ENCODE measurements at regions not wholly inside any gene's neighbourhood (a gene's known extent, or its start where the extent isn't known, plus 50 kb on each side); places are given as distances from the start of the nearest gene placed in this dataset.

- Histone ChIP-seq H3K27me3 (replicated peaks; ENCODE audit: insufficient read depth) (no peaks in the 10 kb centered on the region), H3K36me3 (no peaks in the 10 kb centered on the region), H3K4me3 (no peak overlapping the region), H3K27ac (no peak overlapping the region), H3K9me3 (no peaks in the 10 kb centered on the region), H3K4me1 (replicated peaks) (no peaks in the 10 kb centered on the region)
- intact Hi-C loops (cut with DNase I), result no loop called here
- TF ChIP-seq POLR2AphosphoS5 (IDR thresholded peaks at IDR 0.05), result no peak
- no peak for DNase-seq (ENCODE audit: low spot score)
- 93% methylated on average over 3 of the region's 3 CpGs for WGBS
These were observed 639.6 kb downstream of the SMARCA1 start for GRCh38 chrX:128883650-128884049.

- H3K4me3 ChIP-seq, result no peak overlapping the region
- H3K4me1 ChIP-seq (replicated peaks), result no peaks in the 10 kb centered on the region
- intact Hi-C loops (cut with DNase I), result no loop called here
- H3K27ac ChIP-seq, result no peak overlapping the region
- H3K36me3 ChIP-seq, result no peaks in the 10 kb centered on the region
- H3K9me3 ChIP-seq, result no peaks in the 10 kb centered on the region
- DNase-seq (ENCODE audit: low spot score), result no peak
- no peaks in the 10 kb centered on the region for H3K27me3 ChIP-seq (replicated peaks; ENCODE audit: insufficient read depth)
- TF ChIP-seq CTCF (IDR thresholded peaks at IDR 0.05), result no peak
- TF ChIP-seq POLR2A (IDR thresholded peaks at IDR 0.05), result no peak
- TF ChIP-seq POLR2AphosphoS5 (IDR thresholded peaks at IDR 0.05), result no peak
These were observed 652.9 kb downstream of the SMARCA1 start for GRCh38 chrX:128870361-128870760.

- WGBS, result 87% methylated on average over 2 of the region's 2 CpGs
- Histone ChIP-seq H3K36me3 (no peaks in the 10 kb centered on the region), H3K4me3 (no peak overlapping the region), H3K27ac (no peak overlapping the region), H3K9me3 (no peaks in the 10 kb centered on the region), H3K4me1 (replicated peaks) (no peaks in the 10 kb centered on the region), H3K27me3 (replicated peaks; ENCODE audit: insufficient read depth) (no peaks in the 10 kb centered on the region)
- DNase-seq (ENCODE audit: low spot score), result no peak
- intact Hi-C loops (cut with DNase I), result no loop called here
- TF ChIP-seq POLR2A (IDR thresholded peaks at IDR 0.05) (no peak), POLR2AphosphoS5 (IDR thresholded peaks at IDR 0.05) (no peak), CTCF (IDR thresholded peaks at IDR 0.05) (no peak)
These were observed 660.7 kb downstream of the SMARCA1 start for GRCh38 chrX:128862557-128862956.

- Histone ChIP-seq H3K4me1 (replicated peaks) (no peaks in the 10 kb centered on the region), H3K9me3 (no peaks in the 10 kb centered on the region), H3K27ac (no peak overlapping the region), H3K4me3 (no peak overlapping the region), H3K36me3 (no peaks in the 10 kb centered on the region), H3K27me3 (replicated peaks; ENCODE audit: insufficient read depth) (no peaks in the 10 kb centered on the region)
- TF ChIP-seq POLR2AphosphoS5 (IDR thresholded peaks at IDR 0.05) (no peak), POLR2A (IDR thresholded peaks at IDR 0.05) (no peak), CTCF (IDR thresholded peaks at IDR 0.05) (no peak)
- 51% methylated on average over 3 of the region's 3 CpGs for WGBS
- DNase-seq (ENCODE audit: low spot score), result no peak
- intact Hi-C loops (cut with DNase I), result no loop called here
These were observed 674.9 kb downstream of the SMARCA1 start for GRCh38 chrX:128848374-128848773.

- Histone ChIP-seq H3K4me3 (no peak overlapping the region), H3K36me3 (no peaks in the 10 kb centered on the region), H3K4me1 (replicated peaks) (no peaks in the 10 kb centered on the region), H3K27me3 (replicated peaks; ENCODE audit: insufficient read depth) (no peaks in the 10 kb centered on the region), H3K27ac (no peak overlapping the region), H3K9me3 (no peaks in the 10 kb centered on the region)
- no peak for DNase-seq (ENCODE audit: low spot score)
- intact Hi-C loops (cut with DNase I), result no loop called here
- 59% methylated on average over 3 of the region's 3 CpGs for WGBS
- no peak for TF ChIP-seq CTCF (IDR thresholded peaks at IDR 0.05)
- no peak for TF ChIP-seq POLR2AphosphoS5 (IDR thresholded peaks at IDR 0.05)
- no peak for TF ChIP-seq POLR2A (IDR thresholded peaks at IDR 0.05)
These were observed 676.9 kb downstream of the SMARCA1 start for GRCh38 chrX:128846385-128846784.

All from prostate gland (tissue), 2 donors.